Neural progenitor cell (in vitro differentiated cells): ENCODE measurements at regions not wholly inside any gene's neighbourhood (a gene's known extent, or its start where the extent isn't known, plus 50 kb on each side); places are given as distances from the start of the nearest gene placed in this dataset.

Source experiments
- DNase-seq: peaks from one replicate; pipeline ENCODE4 v3.0.0-alpha.2; 2016; ENCODE audit warnings: low spot score
- H2AFZ ChIP-seq: fragments of 200-600 bp; sonication (generic); replicated peaks from 2 replicates; pipeline ENCODE4 v1.6.1; 2016; ENCODE audit warnings: antibody characterized with exemption
- H3F3A ChIP-seq: fragments of 200-600 bp; sonication (generic); 2 replicates; pipeline ENCODE4 v1.6.1; 2016; ENCODE audit warnings: antibody characterized with exemption, low read depth
- H3K27ac ChIP-seq: fragments of 200-600 bp; sonication (generic); 2 replicates; pipeline ENCODE4 v1.5.1; 2016; ENCODE audit warnings: mild to moderate bottlenecking
- H3K27me3 ChIP-seq: fragments of 200-600 bp; sonication (generic); 2 replicates; pipeline ENCODE4 v1.6.1; 2016; ENCODE audit warnings: mild to moderate bottlenecking, moderate library complexity
- H3K36me3 ChIP-seq: fragments of 200-600 bp; sonication (generic); 2 replicates; pipeline ENCODE4 v1.5.1; 2016
- H3K4me1 ChIP-seq: fragments of 200-600 bp; sonication (generic); 2 replicates; pipeline ENCODE4 v1.6.1; 2016; ENCODE audit warnings: mixed run types
- H3K4me2 ChIP-seq: fragments of 200-600 bp; sonication (generic); 2 replicates; pipeline ENCODE4 v1.6.1; 2016
- H3K4me3 ChIP-seq: fragments of 200-600 bp; sonication (generic); 2 replicates; pipeline ENCODE4 v1.5.1; 2016
- H3K79me2 ChIP-seq: fragments of 200-600 bp; sonication (generic); 2 replicates; pipeline ENCODE4 v1.6.1; 2016; ENCODE audit warnings: low read depth
- H3K9ac ChIP-seq: fragments of 200-600 bp; sonication (generic); 2 replicates; pipeline ENCODE4 v1.6.1; 2016
- H3K9me3 ChIP-seq: fragments of 200-600 bp; sonication (generic); 2 replicates; pipeline ENCODE4 v1.5.1; 2016; ENCODE audit warnings: low read depth
- H4K20me1 ChIP-seq: fragments of 200-600 bp; sonication (generic); 2 replicates; pipeline ENCODE4 v1.6.1; 2016; ENCODE audit warnings: low read depth
- H3K27ac Mint-ChIP-seq: 3 replicates; pipeline ENCODE4 v1.8.0; 2021; ENCODE audit warnings: mixed read lengths
- H3K27me3 Mint-ChIP-seq: 2 replicates; pipeline ENCODE4 v1.8.0; 2022; ENCODE audit warnings: low read depth, mild to moderate bottlenecking, inconsistent platforms, moderate library complexity, mixed read lengths; ENCODE audit not compliant: insufficient read depth
- H3K36me3 Mint-ChIP-seq: 3 replicates; pipeline ENCODE4 v1.8.0; 2021; ENCODE audit warnings: mixed read lengths
- H3K4me1 Mint-ChIP-seq: 3 replicates; pipeline ENCODE4 v1.8.0; 2021; ENCODE audit warnings: mixed read lengths
- H3K4me3 Mint-ChIP-seq: 3 replicates; pipeline ENCODE4 v1.8.0; 2021; ENCODE audit warnings: mild to moderate bottlenecking, moderate library complexity, mixed read lengths
- H3K9me3 Mint-ChIP-seq: 3 replicates; pipeline ENCODE4 v1.8.0; 2020; ENCODE audit warnings: mixed read lengths
- EZH2 ChIP-seq: fragments of 200-600 bp; sonication (generic); IDR thresholded peaks from 2 replicates; pipeline ENCODE4 v1.6.1; 2017; ENCODE audit warnings: antibody characterized with exemption, mild to moderate bottlenecking, moderate library complexity
- EZH2phosphoT487 ChIP-seq: fragments of 200-600 bp; sonication (generic); IDR thresholded peaks from 2 replicates; pipeline ENCODE4 v1.6.1; 2017; ENCODE audit warnings: antibody characterized with exemption
- TF ChIP-seq, protein P1 (sequence below): fragments of 200-600 bp; sonication (generic); IDR thresholded peaks from 2 replicates; pipeline ENCODE4 v1.5.1; 2017; ENCODE audit warnings: antibody characterized with exemption, mild to moderate bottlenecking

DNA sequence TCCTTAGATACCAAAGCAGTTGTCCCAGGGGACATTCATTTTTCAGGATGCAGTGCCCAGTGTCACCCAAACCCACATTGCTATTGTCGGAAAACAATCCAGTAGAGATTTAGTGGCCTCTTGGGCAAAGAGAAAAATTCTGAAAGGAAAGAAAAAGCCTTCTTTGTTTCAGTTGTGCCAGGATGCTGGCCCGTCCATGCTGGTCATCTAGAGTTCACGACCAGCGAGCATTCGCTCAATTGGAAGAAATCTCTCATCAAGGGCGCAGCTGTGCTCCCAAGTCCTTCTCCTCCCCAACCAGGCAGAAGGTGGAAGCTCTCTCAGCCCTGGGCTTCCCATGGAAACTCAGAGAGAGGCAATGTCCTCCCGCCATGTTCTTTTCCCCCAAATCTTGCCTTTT is 123.7 kb downstream of the MTHFS start:
- TF ChIP-seq EZH2 = no peak
- no peak for TF ChIP-seq EZH2phosphoT487
- H3K27me3 Mint-ChIP-seq = peaks cover 5% of the 10 kb centered on the region
- no peaks in the 10 kb centered on the region for H3F3A ChIP-seq

DNA sequence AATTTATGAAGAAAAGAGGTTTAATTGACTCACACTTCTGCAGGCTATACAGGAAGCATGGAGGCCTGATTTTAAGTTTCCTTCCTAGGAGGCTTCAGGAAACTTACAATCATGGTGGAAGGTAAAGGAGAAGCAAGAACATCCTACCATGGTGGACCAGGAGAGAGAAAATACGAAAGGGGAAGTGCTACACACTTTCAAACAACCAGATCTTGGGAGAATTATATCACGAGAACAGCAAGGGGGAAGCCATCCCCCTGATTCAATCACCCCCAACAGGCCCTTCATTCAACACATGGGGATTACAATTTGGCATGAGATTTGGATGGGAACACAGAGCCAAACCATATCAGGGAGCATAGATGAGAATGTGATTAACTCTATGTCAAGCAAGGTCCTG is 121.0 kb downstream of the MTHFS start:
- Mint-ChIP-seq H3K27me3 (peaks cover 3% of the 10 kb centered on the region), H3K4me1 (no peaks in the 10 kb centered on the region)
- H4K20me1 ChIP-seq = no peaks in the 10 kb centered on the region

More for the DNA sequence above, 123.7 kb downstream of the MTHFS start:
- no peaks in the 10 kb centered on the region for H4K20me1 ChIP-seq
- H3K79me2 ChIP-seq = no peaks in the 10 kb centered on the region
- H2AFZ ChIP-seq = no peak overlapping the region
- Mint-ChIP-seq H3K4me1 (peaks cover 2% of the 10 kb centered on the region), H3K36me3 (no peaks in the 10 kb centered on the region), H3K27ac (no peak overlapping the region), H3K9me3 (no peaks in the 10 kb centered on the region), H3K4me3 (no peak overlapping the region)
- H3K36me3 ChIP-seq = no peaks in the 10 kb centered on the region
- H3K9ac ChIP-seq = no peak overlapping the region
- no peak overlapping the region for H3K27ac ChIP-seq
- no peaks in the 10 kb centered on the region for H3K27me3 ChIP-seq
- no peak overlapping the region for H3K4me3 ChIP-seq
- no peak for DNase-seq
- no peaks in the 10 kb centered on the region for H3K4me1 ChIP-seq
- H3K9me3 ChIP-seq = no peaks in the 10 kb centered on the region
- no peak overlapping the region for H3K4me2 ChIP-seq

DNA sequence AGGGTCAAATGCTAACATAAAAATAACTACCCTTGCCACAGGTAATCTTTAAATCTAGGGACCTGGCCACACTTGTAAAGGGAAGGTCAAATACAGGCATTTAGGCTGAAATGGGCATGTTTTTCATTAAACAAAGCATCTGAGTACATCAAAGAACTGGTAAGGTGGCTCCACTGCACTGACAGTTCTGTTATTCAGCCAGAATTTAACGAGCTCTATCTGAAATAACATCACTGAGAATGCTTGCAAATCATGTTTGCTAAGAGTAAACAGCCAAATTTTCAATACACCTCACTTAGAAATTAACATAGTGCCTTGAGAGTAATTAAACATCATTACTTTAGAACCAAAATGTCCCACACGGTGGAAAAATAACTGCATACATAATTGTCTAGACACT is 118.9 kb downstream of the MTHFS start:
- H3K4me3 Mint-ChIP-seq = no peak overlapping the region
- H3K4me3 ChIP-seq = no peak overlapping the region
- H3K9me3 ChIP-seq = no peaks in the 10 kb centered on the region
- no peak overlapping the region for H3K27ac ChIP-seq
- H3K27ac Mint-ChIP-seq = no peak overlapping the region
- H3K36me3 Mint-ChIP-seq = peaks cover 1% of the 10 kb centered on the region
- peaks cover 3% of the 10 kb centered on the region for H3K27me3 Mint-ChIP-seq
- H3K4me1 Mint-ChIP-seq = no peaks in the 10 kb centered on the region
- DNase-seq = no peak
- no peaks in the 10 kb centered on the region for H3K36me3 ChIP-seq
- TF ChIP-seq, protein P1, sequence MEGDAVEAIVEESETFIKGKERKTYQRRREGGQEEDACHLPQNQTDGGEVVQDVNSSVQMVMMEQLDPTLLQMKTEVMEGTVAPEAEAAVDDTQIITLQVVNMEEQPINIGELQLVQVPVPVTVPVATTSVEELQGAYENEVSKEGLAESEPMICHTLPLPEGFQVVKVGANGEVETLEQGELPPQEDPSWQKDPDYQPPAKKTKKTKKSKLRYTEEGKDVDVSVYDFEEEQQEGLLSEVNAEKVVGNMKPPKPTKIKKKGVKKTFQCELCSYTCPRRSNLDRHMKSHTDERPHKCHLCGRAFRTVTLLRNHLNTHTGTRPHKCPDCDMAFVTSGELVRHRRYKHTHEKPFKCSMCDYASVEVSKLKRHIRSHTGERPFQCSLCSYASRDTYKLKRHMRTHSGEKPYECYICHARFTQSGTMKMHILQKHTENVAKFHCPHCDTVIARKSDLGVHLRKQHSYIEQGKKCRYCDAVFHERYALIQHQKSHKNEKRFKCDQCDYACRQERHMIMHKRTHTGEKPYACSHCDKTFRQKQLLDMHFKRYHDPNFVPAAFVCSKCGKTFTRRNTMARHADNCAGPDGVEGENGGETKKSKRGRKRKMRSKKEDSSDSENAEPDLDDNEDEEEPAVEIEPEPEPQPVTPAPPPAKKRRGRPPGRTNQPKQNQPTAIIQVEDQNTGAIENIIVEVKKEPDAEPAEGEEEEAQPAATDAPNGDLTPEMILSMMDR = no peak
- TF ChIP-seq EZH2phosphoT487 = no peak
- TF ChIP-seq EZH2 = no peak
- peaks cover 11% of the 10 kb centered on the region for H3K9me3 Mint-ChIP-seq
- H3F3A ChIP-seq = no peaks in the 10 kb centered on the region
- no peaks in the 10 kb centered on the region for H3K79me2 ChIP-seq
- H3K4me1 ChIP-seq = no peaks in the 10 kb centered on the region
- H3K27me3 ChIP-seq = no peaks in the 10 kb centered on the region
- H3K9ac ChIP-seq = no peak overlapping the region
- no peak overlapping the region for H2AFZ ChIP-seq
- no peaks in the 10 kb centered on the region for H4K20me1 ChIP-seq
- no peak overlapping the region for H3K4me2 ChIP-seq

More for the DNA sequence above, 121.0 kb downstream of the MTHFS start:
- no peak overlapping the region for H3K27ac Mint-ChIP-seq
- no peak overlapping the region for H3K4me3 Mint-ChIP-seq
- H3K79me2 ChIP-seq = no peaks in the 10 kb centered on the region
- TF ChIP-seq EZH2phosphoT487 (no peak), EZH2 (no peak)
- TF ChIP-seq, protein P1 = no peak
- no peak overlapping the region for H2AFZ ChIP-seq
- H3K36me3 ChIP-seq = no peaks in the 10 kb centered on the region
- H3K4me2 ChIP-seq = no peak overlapping the region
- H3K36me3 Mint-ChIP-seq = no peaks in the 10 kb centered on the region
- no peaks in the 10 kb centered on the region for H3F3A ChIP-seq
- no peaks in the 10 kb centered on the region for H3K27me3 ChIP-seq
- no peaks in the 10 kb centered on the region for H3K9me3 Mint-ChIP-seq
- no peaks in the 10 kb centered on the region for H3K4me1 ChIP-seq
- H3K9me3 ChIP-seq = no peaks in the 10 kb centered on the region
- no peak for DNase-seq
- H3K4me3 ChIP-seq = no peak overlapping the region
- H3K9ac ChIP-seq = no peak overlapping the region
- H3K27ac ChIP-seq = no peak overlapping the region

DNA sequence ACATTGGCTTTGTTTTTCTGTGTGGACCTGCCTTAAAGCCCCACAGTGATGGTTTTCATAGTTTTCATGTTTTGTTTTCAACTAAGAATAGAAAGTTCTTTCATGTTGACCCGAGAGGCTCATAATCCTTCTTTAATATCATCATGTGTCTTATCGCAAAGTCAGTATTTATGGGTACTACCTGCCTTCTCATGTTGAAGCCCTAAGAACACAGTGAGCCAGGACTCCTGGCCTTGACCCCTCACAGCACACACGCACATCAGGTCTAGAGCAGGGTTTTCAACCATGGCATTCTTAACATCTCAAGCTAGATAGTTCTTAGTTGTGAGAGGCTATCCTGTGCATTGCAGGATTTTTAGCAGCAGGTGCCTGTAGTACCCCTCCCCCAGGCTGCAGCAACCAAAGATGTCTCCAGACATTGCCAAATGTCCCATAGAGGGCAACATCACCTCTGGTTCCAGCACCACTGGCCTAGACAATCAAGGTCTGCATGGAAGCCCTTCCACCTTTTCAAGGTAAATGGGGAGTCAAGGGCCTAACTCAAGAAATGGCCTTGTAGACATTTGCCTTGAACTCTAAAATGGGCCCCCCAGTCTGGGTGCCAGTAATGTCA is 118.3 kb downstream of the MTHFS start:
- peaks cover 12% of the 10 kb centered on the region for H3K9me3 Mint-ChIP-seq
- no peak overlapping the region for H3K4me3 Mint-ChIP-seq
- H3K27ac Mint-ChIP-seq = no peak overlapping the region
- H3K4me3 ChIP-seq = no peak overlapping the region
- no peaks in the 10 kb centered on the region for H3K4me1 ChIP-seq
- H4K20me1 ChIP-seq = no peaks in the 10 kb centered on the region
- H3F3A ChIP-seq = no peaks in the 10 kb centered on the region
- no peak overlapping the region for H3K4me2 ChIP-seq
- H3K9ac ChIP-seq = no peak overlapping the region
- H3K27ac ChIP-seq = no peak overlapping the region
- no peaks in the 10 kb centered on the region for H3K79me2 ChIP-seq
- H3K27me3 ChIP-seq = no peaks in the 10 kb centered on the region
- no peak for DNase-seq
- no peak overlapping the region for H2AFZ ChIP-seq
- peaks cover 1% of the 10 kb centered on the region for H3K36me3 Mint-ChIP-seq
- no peaks in the 10 kb centered on the region for H3K9me3 ChIP-seq
- no peaks in the 10 kb centered on the region for H3K36me3 ChIP-seq
- H3K27me3 Mint-ChIP-seq = peaks cover 3% of the 10 kb centered on the region
- TF ChIP-seq, protein P1 = no peak
- no peak for TF ChIP-seq EZH2
- no peak for TF ChIP-seq EZH2phosphoT487
- no peaks in the 10 kb centered on the region for H3K4me1 Mint-ChIP-seq
